Skeletal muscle satellite cell (primary cell): ENCODE measurements at regions not wholly inside any gene's neighbourhood (a gene's known extent, or its start where the extent isn't known, plus 50 kb on each side); places are given as distances from the start of the nearest gene placed in this dataset.

ENCODE experiments used
- H3K27me3 ChIP-seq: 2 replicates; pipeline ENCODE4 v1.7.0; 2013; ENCODE audit warnings: low read length; ENCODE audit not compliant: control insufficient read depth, insufficient read depth
- H3K36me3 ChIP-seq: 2 replicates; pipeline ENCODE4 v1.7.0; 2013; ENCODE audit warnings: mild to moderate bottlenecking, control low read depth, low read length; ENCODE audit not compliant: insufficient read depth
- H3K4me1 ChIP-seq: 2 replicates; pipeline ENCODE4 v1.7.0; 2013; ENCODE audit warnings: low read length; ENCODE audit not compliant: control insufficient read depth, insufficient read depth
- H3K4me2 ChIP-seq: 2 replicates; pipeline ENCODE4 v1.7.0; 2013; ENCODE audit warnings: mild to moderate bottlenecking, low read length
- H3K4me3 ChIP-seq: 2 replicates; pipeline ENCODE4 v1.7.0; 2013; ENCODE audit warnings: low read length
- H3K9ac ChIP-seq: 2 replicates; pipeline ENCODE4 v1.7.0; 2013; ENCODE audit warnings: mild to moderate bottlenecking, low read depth, low read length, moderate library complexity
- H3K9me3 ChIP-seq: replicated peaks from 2 replicates; pipeline ENCODE4 v1.7.0; 2013; ENCODE audit warnings: mild to moderate bottlenecking, control low read depth, low read length

- no peaks in the 10 kb centered on the region for H3K36me3 ChIP-seq
- H3K9me3 ChIP-seq = no peaks in the 10 kb centered on the region
- H3K4me2 ChIP-seq = no peak overlapping the region
- no peaks in the 10 kb centered on the region for H3K27me3 ChIP-seq
- no peaks in the 10 kb centered on the region for H3K4me1 ChIP-seq
- no peak overlapping the region for H3K9ac ChIP-seq
- no peak overlapping the region for H3K4me3 ChIP-seq
Measured at GRCh38 chr11:28481616-28482480, 373.7 kb downstream of the METTL15 start.

- Histone ChIP-seq H3K4me1 (no peaks in the 10 kb centered on the region), H3K36me3 (no peaks in the 10 kb centered on the region), H3K4me2 (no peak overlapping the region), H3K4me3 (no peak overlapping the region), H3K27me3 (no peaks in the 10 kb centered on the region), H3K9ac (no peak overlapping the region), H3K9me3 (no peaks in the 10 kb centered on the region)
Measured at GRCh38 chr11:28480406-28480805, 372.2 kb downstream of the METTL15 start.

DNA sequence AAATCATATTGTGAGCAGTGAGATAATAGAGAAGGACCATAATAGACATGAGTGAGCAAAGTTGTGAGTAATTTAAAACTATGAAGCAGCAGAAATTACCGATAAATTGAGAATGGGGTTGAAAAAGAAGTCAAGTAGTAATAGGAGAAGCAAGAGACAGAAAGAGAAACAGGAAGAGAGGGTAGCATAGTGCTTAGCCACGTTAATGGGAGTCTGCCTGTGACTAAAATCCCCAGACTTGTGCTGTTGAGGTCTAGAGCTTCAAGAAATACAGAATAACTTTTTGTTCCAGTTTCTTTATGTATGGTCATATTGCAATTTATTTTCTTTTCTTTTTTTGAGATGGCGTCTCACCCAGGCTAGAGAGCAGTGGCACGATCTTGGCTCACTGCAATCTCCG lies 368.7 kb downstream of the METTL15 start:
- Histone ChIP-seq H3K27me3 (no peaks in the 10 kb centered on the region), H3K9me3 (no peaks in the 10 kb centered on the region)

GRCh38 chr11:28476049-28476448 lies 367.9 kb downstream of the METTL15 start:
- Histone ChIP-seq H3K9me3 (no peaks in the 10 kb centered on the region), H3K4me3 (no peak overlapping the region), H3K4me2 (no peak overlapping the region), H3K9ac (no peak overlapping the region), H3K4me1 (no peaks in the 10 kb centered on the region), H3K27me3 (no peaks in the 10 kb centered on the region), H3K36me3 (no peaks in the 10 kb centered on the region)

More for the DNA sequence above, 368.7 kb downstream of the METTL15 start:
- no peaks in the 10 kb centered on the region for H3K4me1 ChIP-seq
- H3K4me3 ChIP-seq = no peak overlapping the region
- no peak overlapping the region for H3K9ac ChIP-seq
- no peaks in the 10 kb centered on the region for H3K36me3 ChIP-seq
- H3K4me2 ChIP-seq = no peak overlapping the region

DNA sequence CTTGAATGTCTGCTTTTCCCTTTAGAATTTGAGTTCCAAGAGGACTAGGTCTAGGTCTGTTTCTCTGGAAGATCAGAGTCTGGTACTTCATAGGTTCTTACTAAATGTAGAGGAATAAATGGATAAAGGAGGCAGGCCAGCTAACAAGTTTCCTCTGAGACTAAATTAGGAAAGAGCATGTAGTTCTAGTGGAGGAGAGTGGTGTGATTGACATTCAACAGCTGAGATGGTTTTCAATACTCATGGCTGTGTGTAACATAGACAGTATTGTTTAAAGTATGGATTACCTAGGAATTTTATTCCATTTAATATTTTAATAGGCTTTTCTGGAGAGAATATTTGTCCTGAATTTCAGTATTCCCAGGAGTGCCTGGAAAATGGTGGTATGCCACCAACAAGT lies 364.7 kb downstream of the METTL15 start:
- Histone ChIP-seq H3K27me3 (no peaks in the 10 kb centered on the region), H3K9me3 (no peaks in the 10 kb centered on the region), H3K4me2 (no peak overlapping the region), H3K4me1 (no peaks in the 10 kb centered on the region), H3K36me3 (no peaks in the 10 kb centered on the region), H3K4me3 (no peak overlapping the region), H3K9ac (no peak overlapping the region)

- H3K4me2 ChIP-seq = no peak overlapping the region
- H3K9ac ChIP-seq = no peak overlapping the region
- no peaks in the 10 kb centered on the region for H3K36me3 ChIP-seq
- H3K9me3 ChIP-seq = no peaks in the 10 kb centered on the region
- H3K4me1 ChIP-seq = no peaks in the 10 kb centered on the region
- H3K4me3 ChIP-seq = no peak overlapping the region
- no peaks in the 10 kb centered on the region for H3K27me3 ChIP-seq
Measured at GRCh38 chr11:28471537-28471936, 363.3 kb downstream of the METTL15 start.

- H3K4me2 ChIP-seq = no peak overlapping the region
- H3K4me3 ChIP-seq = no peak overlapping the region
- no peaks in the 10 kb centered on the region for H3K9me3 ChIP-seq
- H3K4me1 ChIP-seq = no peaks in the 10 kb centered on the region
- no peak overlapping the region for H3K9ac ChIP-seq
- H3K27me3 ChIP-seq = no peaks in the 10 kb centered on the region
- H3K36me3 ChIP-seq = no peaks in the 10 kb centered on the region
Measured at GRCh38 chr11:28470180-28470579, 362.0 kb downstream of the METTL15 start.

DNA sequence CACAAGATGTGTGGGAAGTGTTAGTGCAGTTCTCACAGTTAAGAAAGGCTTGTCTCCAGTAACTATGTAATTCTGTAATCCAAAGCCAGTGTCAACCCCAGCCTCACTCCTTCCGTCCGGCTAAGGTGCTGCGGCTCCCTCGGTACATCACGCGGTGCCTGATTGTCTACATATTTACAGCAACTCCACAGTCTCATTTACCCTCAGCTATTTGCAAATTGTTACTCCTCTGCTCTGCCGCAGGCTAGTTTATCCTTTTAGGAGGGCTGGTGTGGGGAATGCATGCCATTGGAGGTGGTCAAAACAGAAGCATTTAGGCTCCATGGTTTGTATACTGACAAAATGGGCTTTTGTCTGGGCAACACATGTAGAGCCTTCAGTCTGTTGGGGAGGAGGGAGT lies 358.3 kb downstream of the METTL15 start:
- Histone ChIP-seq H3K27me3 (no peaks in the 10 kb centered on the region), H3K9me3 (no peaks in the 10 kb centered on the region), H3K36me3 (no peaks in the 10 kb centered on the region), H3K4me3 (no peak overlapping the region), H3K9ac (no peak overlapping the region), H3K4me2 (no peak overlapping the region), H3K4me1 (peaks cover 7% of the 10 kb centered on the region)

DNA sequence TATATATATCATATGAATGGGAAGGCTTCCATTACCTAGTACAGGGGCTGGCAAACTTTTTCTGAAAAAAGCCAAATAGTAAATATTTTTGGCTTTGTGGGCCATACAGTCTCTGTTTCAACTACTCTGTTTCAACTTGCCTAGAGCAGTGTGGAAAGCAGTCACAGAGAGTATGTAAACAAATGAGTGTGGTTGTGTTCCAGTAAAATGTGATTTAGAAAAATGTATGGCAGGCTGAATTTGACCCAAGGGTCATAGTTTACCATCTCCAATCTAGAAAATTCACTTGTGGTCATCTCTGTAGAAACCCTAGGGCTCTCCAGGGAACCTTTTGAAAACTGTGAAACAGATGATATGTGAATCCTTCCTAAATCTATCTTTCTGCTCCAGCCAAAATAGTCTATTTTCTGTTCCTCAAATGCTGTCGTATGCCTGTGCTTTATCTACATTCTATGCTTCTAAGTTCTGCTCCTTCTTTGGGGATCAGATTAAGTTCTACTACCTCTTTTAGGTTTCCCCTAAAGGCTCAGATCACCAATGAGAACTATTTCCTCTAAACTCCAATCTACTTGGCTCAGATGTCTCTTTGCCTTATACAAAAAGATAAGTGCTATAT lies 356.2 kb downstream of the METTL15 start:
- H3K4me2 ChIP-seq = no peak overlapping the region
- H3K27me3 ChIP-seq = no peaks in the 10 kb centered on the region
- peaks cover 27% of the 10 kb centered on the region for H3K4me1 ChIP-seq
- H3K9ac ChIP-seq = no peak overlapping the region
- H3K4me3 ChIP-seq = no peak overlapping the region
- H3K36me3 ChIP-seq = no peaks in the 10 kb centered on the region
- H3K9me3 ChIP-seq = no peaks in the 10 kb centered on the region

DNA sequence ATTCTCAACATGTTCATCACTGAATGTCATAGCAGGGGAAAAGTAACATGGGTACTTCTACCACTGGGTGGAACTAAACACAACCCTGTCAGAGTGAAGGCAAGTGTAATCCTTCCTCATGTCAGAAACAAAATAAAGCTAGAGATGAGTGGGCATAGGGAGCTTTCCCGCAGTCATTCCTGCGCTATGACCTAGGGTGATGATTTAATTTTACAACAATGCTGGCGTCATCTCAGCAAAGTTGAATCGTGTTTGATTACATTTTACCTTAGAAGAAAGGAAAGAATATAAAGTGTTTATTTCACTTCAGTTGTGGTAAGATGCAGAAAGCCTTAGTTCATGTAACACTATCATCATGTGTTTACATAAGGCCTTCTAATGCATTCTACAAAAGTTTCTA lies 355.6 kb downstream of the METTL15 start:
- Histone ChIP-seq H3K9ac (no peak overlapping the region), H3K36me3 (no peaks in the 10 kb centered on the region), H3K9me3 (no peaks in the 10 kb centered on the region), H3K4me2 (no peak overlapping the region), H3K27me3 (no peaks in the 10 kb centered on the region), H3K4me3 (no peak overlapping the region), H3K4me1 (peaks cover 27% of the 10 kb centered on the region)

GRCh38 chr11:28461846-28462245 lies 353.7 kb downstream of the METTL15 start:
- H3K4me3 ChIP-seq = no peak overlapping the region

GRCh38 chr11:28461338-28461737 lies 353.1 kb downstream of the METTL15 start:
- no peak overlapping the region for H3K9ac ChIP-seq
- no peak overlapping the region for H3K4me3 ChIP-seq
- peaks cover 27% of the 10 kb centered on the region for H3K4me1 ChIP-seq
- H3K36me3 ChIP-seq = no peaks in the 10 kb centered on the region
- H3K4me2 ChIP-seq = peak overlapping the region; percentile 46
- H3K27me3 ChIP-seq = no peaks in the 10 kb centered on the region
- H3K9me3 ChIP-seq = no peaks in the 10 kb centered on the region

More at GRCh38 chr11:28461846-28462245, 353.7 kb downstream of the METTL15 start:
- Histone ChIP-seq H3K9ac (no peak overlapping the region), H3K4me1 (peaks cover 27% of the 10 kb centered on the region), H3K4me2 (peak overlapping the region; percentile 46), H3K36me3 (no peaks in the 10 kb centered on the region), H3K9me3 (no peaks in the 10 kb centered on the region), H3K27me3 (no peaks in the 10 kb centered on the region)
